VCaP (cell line): ENCODE measurements at regions not wholly inside any gene's neighbourhood (a gene's known extent, or its start where the extent isn't known, plus 50 kb on each side); places are given as distances from the start of the nearest gene placed in this dataset.

Experiments
- H3K27ac ChIP-seq: fragments of 450-650 bp; 2 replicates; pipeline ENCODE4 v1.5.1; 2017
- TF ChIP-seq, protein P1 (sequence below): fragments of 450-650 bp; conservative IDR thresholded peaks from 2 replicates; pipeline ENCODE4 v1.5.1; 2017; ENCODE audit warnings: mild to moderate bottlenecking, moderate library complexity

DNA sequence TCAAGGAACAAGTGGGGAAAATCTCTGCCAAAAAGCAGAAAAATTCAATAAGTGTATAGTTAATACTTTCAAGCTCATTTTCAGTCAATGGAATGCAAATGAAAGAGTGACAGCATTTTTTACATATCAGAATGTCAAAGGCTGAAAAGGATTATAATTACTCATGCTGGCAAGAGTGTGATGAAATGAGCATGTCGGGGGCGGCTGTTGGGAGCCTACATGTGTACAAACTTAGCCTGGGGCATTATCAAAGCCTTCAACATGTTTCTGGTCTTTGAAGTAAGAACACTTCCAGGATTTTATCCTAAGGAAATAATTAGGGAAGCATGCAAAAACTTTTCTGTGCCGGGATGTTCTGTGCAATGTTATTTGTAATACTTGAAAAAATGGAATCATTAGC is 221.7 kb upstream of the LYZL1 start:
- no peak overlapping the region for H3K27ac ChIP-seq
- TF ChIP-seq, protein P1, sequence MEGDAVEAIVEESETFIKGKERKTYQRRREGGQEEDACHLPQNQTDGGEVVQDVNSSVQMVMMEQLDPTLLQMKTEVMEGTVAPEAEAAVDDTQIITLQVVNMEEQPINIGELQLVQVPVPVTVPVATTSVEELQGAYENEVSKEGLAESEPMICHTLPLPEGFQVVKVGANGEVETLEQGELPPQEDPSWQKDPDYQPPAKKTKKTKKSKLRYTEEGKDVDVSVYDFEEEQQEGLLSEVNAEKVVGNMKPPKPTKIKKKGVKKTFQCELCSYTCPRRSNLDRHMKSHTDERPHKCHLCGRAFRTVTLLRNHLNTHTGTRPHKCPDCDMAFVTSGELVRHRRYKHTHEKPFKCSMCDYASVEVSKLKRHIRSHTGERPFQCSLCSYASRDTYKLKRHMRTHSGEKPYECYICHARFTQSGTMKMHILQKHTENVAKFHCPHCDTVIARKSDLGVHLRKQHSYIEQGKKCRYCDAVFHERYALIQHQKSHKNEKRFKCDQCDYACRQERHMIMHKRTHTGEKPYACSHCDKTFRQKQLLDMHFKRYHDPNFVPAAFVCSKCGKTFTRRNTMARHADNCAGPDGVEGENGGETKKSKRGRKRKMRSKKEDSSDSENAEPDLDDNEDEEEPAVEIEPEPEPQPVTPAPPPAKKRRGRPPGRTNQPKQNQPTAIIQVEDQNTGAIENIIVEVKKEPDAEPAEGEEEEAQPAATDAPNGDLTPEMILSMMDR: no peak

DNA sequence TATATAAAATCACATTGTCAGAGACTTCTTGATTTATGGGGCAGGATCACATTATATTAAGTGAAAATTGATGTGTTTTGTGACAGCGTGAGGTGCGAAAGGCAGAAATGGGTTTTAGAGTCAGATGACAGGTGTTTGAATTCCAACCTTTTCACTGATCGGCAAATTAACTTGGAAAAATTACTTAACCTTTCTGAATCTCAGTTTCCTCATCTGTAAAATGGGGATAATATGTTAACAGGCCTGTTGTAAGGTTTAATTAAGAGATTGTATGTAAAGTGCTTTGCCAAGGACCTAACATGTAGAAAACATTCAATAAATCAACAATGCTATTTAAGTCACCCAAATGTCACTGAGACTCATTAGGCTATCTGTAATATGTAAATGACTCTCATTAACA is 221.2 kb upstream of the LYZL1 start:
- TF ChIP-seq, protein P1: no peak
- no peak overlapping the region for H3K27ac ChIP-seq

DNA sequence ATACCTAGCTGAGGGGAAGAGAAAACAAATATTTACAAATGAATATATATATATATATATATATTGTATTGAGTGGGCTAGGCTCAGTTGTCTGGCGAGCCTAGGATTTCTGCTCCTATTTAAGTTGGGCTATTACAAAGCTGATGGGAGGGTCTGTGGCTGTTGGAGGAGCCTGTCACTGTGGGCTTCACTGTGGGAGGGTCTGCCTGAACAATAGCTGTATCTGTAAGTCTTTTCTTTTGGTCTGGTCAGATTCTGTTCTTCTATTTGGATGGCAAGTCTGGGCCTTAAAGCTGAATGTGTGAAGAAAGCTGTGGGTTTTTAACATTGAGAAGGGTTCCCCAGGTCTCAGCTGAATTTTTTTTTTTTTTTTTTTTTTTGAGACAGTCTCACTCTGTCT is 220.6 kb upstream of the LYZL1 start:
- TF ChIP-seq, protein P1: no peak
- no peak overlapping the region for H3K27ac ChIP-seq

DNA sequence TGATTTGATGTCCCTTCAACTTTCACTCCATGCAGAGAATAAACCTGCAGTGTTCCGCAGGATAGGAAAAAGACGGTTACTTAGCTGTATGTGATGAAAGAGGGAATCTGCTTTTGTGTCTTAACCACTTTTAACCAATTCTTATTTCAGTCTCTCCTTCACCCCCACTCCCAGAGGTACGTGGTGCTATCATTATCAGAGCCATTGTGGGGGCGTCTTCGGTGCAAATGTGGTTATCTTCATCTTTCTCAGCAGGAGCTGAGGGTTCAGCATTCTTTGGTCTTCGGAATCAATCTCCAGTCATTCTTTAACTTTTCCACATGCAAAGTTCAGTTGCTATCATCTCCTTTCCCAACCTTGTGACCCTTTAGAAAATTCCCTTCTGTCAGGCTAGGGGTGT is 219.9 kb upstream of the LYZL1 start:
- H3K27ac ChIP-seq: no peak overlapping the region
- TF ChIP-seq, protein P1: no peak

DNA sequence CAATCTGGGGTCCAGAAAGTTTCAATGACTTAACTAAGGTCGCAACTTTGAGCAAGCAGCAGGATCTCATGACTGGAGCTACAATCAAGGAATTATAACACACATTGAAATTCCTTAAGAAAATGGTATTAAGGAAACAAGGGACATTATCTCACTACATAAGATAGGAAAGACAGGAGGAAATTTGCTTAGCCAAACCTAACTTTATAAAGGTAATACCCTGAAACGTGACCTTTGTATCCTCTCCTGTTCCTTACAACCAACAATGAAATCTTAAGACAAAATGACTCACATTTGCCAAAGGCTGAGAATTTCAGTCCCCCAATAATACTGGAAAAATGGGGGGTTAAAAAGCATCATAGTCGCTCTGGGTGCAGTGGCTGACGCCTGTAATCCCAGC is 218.9 kb upstream of the LYZL1 start:
- H3K27ac ChIP-seq: no peak overlapping the region
- TF ChIP-seq, protein P1: no peak

DNA sequence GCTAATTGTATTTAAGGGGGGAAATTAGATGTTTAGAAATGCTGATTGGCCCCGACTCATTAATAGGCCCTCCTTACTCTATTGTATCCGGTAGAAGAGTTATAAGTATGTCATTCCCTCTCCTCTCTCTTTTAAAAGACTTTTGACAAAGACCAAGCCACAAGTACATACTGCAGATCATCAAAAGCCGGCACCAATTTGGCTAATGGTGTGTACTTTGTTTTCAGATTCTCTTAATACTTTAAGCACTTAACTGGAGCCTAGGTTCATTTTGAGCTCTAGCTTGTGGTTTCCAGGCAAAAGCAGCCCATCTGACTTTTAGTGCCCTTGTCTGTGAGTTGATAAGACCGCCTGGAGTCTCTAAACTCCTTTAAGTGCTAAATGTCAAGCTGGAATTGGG is 210.0 kb upstream of the LYZL1 start:
- no peak overlapping the region for H3K27ac ChIP-seq
- TF ChIP-seq, protein P1: no peak

DNA sequence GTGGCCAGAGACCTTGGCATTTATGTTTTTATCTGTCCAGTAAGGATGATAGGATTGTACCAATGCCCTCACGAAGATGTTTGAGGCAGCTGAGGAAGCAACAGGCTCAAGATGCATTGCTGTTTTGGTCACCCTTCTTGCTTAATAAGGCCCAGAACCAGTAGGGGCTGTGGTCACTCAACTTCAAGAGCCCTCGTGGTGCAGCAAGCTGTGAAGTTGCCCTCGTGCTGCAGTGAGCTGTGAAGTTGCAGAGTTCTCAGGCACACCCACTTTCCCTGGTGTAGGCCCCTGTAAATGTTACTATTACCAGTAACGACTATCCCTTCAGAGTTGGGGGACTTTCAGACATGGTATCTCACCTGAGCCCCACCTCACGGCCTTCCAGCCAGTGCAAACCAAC is 207.6 kb upstream of the LYZL1 start:
- TF ChIP-seq, protein P1: no peak
- no peak overlapping the region for H3K27ac ChIP-seq
